NT2/D1 (cell line): ENCODE measurements at regions not wholly inside any gene's neighbourhood (a gene's known extent, or its start where the extent isn't known, plus 50 kb on each side); places are given as distances from the start of the nearest gene placed in this dataset.
A peak's percentile ranks its signal among the peaks of the same experiment; 100 is the strongest.

Experiments used
- DNase-seq: peaks from one replicate; pipeline ENCODE4 v3.0.0-alpha.2; 2011; ENCODE audit warnings: low read depth, low spot score
- H3K27me3 ChIP-seq: 2 replicates; pipeline ENCODE4 v1.6.0; 2011; ENCODE audit warnings: mild to moderate bottlenecking; ENCODE audit not compliant: insufficient read length, insufficient read depth
- H3K36me3 ChIP-seq: 2 replicates; pipeline ENCODE4 v1.6.1; 2011; ENCODE audit warnings: mild to moderate bottlenecking, low read length, mixed read lengths; ENCODE audit not compliant: insufficient read depth, insufficient read length
- H3K4me1 ChIP-seq: 2 replicates; pipeline ENCODE4 v1.5.1; 2011; ENCODE audit not compliant: insufficient read depth, insufficient read length
- H3K4me3 ChIP-seq: 2 replicates; pipeline ENCODE4 v1.5.1; 2011; ENCODE audit warnings: low read depth; ENCODE audit not compliant: insufficient read length
- H3K9ac ChIP-seq: 2 replicates; pipeline ENCODE4 v1.6.0; 2011; ENCODE audit warnings: low read depth; ENCODE audit not compliant: insufficient read length
- H3K9me3 ChIP-seq: 2 replicates; pipeline ENCODE4 v1.5.1; 2011; ENCODE audit warnings: mild to moderate bottlenecking, low read length; ENCODE audit not compliant: insufficient read depth
- SUZ12 ChIP-seq: IDR thresholded peaks from 2 replicates; pipeline ENCODE4 v1.6.1; 2011; ENCODE audit not compliant: insufficient read length, insufficient read depth; ENCODE audit errors: extremely low read depth
- YY1 ChIP-seq: IDR thresholded peaks from 2 replicates; pipeline ENCODE4 v1.6.1; 2011; ENCODE audit not compliant: insufficient read length, insufficient read depth
- ZNF274 ChIP-seq: IDR thresholded peaks from 2 replicates; pipeline ENCODE4 v1.6.1; 2011; ENCODE audit warnings: mild to moderate bottlenecking, low read depth, low read length

- TF ChIP-seq SUZ12 (no peak), YY1 (no peak), ZNF274 (no peak)
- no peak overlapping the region for H3K4me3 ChIP-seq
- no peaks in the 10 kb centered on the region for H3K36me3 ChIP-seq
- no peak overlapping the region for H3K9ac ChIP-seq
- no peak for DNase-seq
- H3K9me3 ChIP-seq = no peaks in the 10 kb centered on the region
- no peaks in the 10 kb centered on the region for H3K4me1 ChIP-seq
- H3K27me3 ChIP-seq = no peaks in the 10 kb centered on the region
Observed at GRCh38 chr5:104659497-104659896, 1096.9 kb upstream of the NUDT12 start.

- Histone ChIP-seq H3K9me3 (no peaks in the 10 kb centered on the region), H3K9ac (no peak overlapping the region), H3K4me1 (no peaks in the 10 kb centered on the region), H3K4me3 (no peak overlapping the region), H3K36me3 (no peaks in the 10 kb centered on the region), H3K27me3 (peaks cover 12% of the 10 kb centered on the region)
- no peak for DNase-seq
- TF ChIP-seq YY1 (no peak), ZNF274 (no peak), SUZ12 (no peak)
Observed at GRCh38 chr5:104652271-104652861, 1089.8 kb upstream of the NUDT12 start.

- peak; percentile 16 for DNase-seq
- Histone ChIP-seq H3K4me1 (no peaks in the 10 kb centered on the region), H3K4me3 (no peak overlapping the region), H3K27me3 (peaks cover 16% of the 10 kb centered on the region), H3K9ac (no peak overlapping the region), H3K9me3 (no peaks in the 10 kb centered on the region), H3K36me3 (no peaks in the 10 kb centered on the region)
- TF ChIP-seq YY1 (no peak), SUZ12 (no peak), ZNF274 (no peak)
Observed at GRCh38 chr5:104650313-104651055, 1087.9 kb upstream of the NUDT12 start.

- no peak for DNase-seq
- H3K27me3 ChIP-seq = peaks cover 12% of the 10 kb centered on the region
Observed at GRCh38 chr5:104646416-104646815, 1083.8 kb upstream of the NUDT12 start.

GRCh38 chr5:104643320-104643719 lies 1080.7 kb upstream of the NUDT12 start:
- no peak for DNase-seq
- H3K36me3 ChIP-seq = no peaks in the 10 kb centered on the region
- no peak overlapping the region for H3K9ac ChIP-seq
- TF ChIP-seq SUZ12 = no peak
- TF ChIP-seq YY1 = no peak
- TF ChIP-seq ZNF274 = no peak
- H3K9me3 ChIP-seq = no peaks in the 10 kb centered on the region
- H3K4me3 ChIP-seq = no peak overlapping the region
- peaks cover 9% of the 10 kb centered on the region for H3K27me3 ChIP-seq
- H3K4me1 ChIP-seq = no peaks in the 10 kb centered on the region

More at GRCh38 chr5:104646416-104646815, 1083.8 kb upstream of the NUDT12 start:
- no peak for TF ChIP-seq YY1
- no peak for TF ChIP-seq SUZ12
- no peak for TF ChIP-seq ZNF274
- no peak overlapping the region for H3K4me3 ChIP-seq
- no peaks in the 10 kb centered on the region for H3K4me1 ChIP-seq
- no peaks in the 10 kb centered on the region for H3K36me3 ChIP-seq
- no peaks in the 10 kb centered on the region for H3K9me3 ChIP-seq
- H3K9ac ChIP-seq = no peak overlapping the region

GRCh38 chr5:104635227-104635626 lies 1072.6 kb upstream of the NUDT12 start:
- Histone ChIP-seq H3K4me1 (no peaks in the 10 kb centered on the region), H3K27me3 (no peaks in the 10 kb centered on the region), H3K9ac (no peak overlapping the region), H3K9me3 (no peaks in the 10 kb centered on the region), H3K4me3 (no peak overlapping the region), H3K36me3 (no peaks in the 10 kb centered on the region)
- no peak for DNase-seq
- TF ChIP-seq YY1 (no peak), SUZ12 (no peak), ZNF274 (no peak)

GRCh38 chr5:104628911-104629310 lies 1066.3 kb upstream of the NUDT12 start:
- Histone ChIP-seq H3K36me3 (no peaks in the 10 kb centered on the region), H3K9ac (no peak overlapping the region), H3K4me3 (no peak overlapping the region), H3K9me3 (no peaks in the 10 kb centered on the region), H3K4me1 (no peaks in the 10 kb centered on the region), H3K27me3 (no peaks in the 10 kb centered on the region)
- DNase-seq = no peak
- TF ChIP-seq ZNF274 = no peak
- no peak for TF ChIP-seq SUZ12
- no peak for TF ChIP-seq YY1
